ENCODE measurements at regions not wholly inside any gene's neighbourhood (a gene's known extent, or its start where the extent isn't known, plus 50 kb on each side); places are given as distances from the start of the nearest gene placed in this dataset.

DNA sequence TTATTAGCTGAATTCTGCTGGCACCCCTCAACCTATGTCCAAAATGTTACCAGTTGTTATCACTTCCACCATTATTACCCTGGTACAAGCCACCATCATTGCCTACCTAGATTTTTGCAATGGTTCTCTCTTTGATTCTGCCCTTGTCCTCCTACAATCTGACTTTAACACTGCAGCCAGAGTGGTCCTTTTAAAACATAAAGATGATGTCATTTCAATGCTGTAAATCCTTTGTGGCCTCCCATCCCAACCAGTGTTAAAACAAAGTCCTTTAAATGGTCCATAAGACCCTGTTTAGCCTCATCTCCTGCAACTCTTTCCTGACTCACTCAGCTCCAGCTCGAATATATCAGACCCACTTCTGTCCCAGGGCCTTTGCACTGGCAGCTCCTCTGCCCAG, 54.9 kb upstream of the FSTL4 start:
- CTCF ChIA-PET (ENCODE audit: unreplicated experiment), result no interaction called here
- H3K4me3 ChIP-seq (ENCODE audit: low read depth, low read length, poor library complexity, severe bottlenecking), result no peak overlapping the region

DNA sequence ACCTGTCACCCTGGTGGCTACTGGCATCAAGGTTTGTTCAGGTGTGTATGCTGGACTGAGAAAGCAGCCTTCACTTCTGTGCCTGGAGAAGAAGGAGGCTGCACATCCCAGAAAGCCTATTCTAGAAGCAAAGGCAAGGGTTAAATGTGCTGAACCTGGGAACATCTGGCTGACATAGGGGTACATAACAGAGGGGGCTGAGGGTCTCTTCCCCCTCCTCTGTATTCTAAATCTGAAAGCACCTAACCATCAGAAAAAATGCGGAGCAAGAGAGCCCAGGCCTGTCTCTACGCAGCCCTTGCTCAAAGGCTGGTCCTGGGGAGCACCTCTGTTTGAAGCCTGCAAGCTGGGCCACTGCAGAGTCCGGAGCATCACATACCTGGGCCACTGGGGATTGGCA, 53.2 kb upstream of the FSTL4 start:
- Histone ChIP-seq H3K4me3 (ENCODE audit: low read depth, low read length, poor library complexity, severe bottlenecking) (no peak overlapping the region), H3K4me1 (ENCODE audit: insufficient read depth, low read length, poor library complexity, severe bottlenecking) (no peaks in the 10 kb centered on the region), H3K36me3 (ENCODE audit: insufficient read depth, low read length) (no peaks in the 10 kb centered on the region), H3K27ac (ENCODE audit: low read depth, low read length, poor library complexity, severe bottlenecking) (no peak overlapping the region), H4K20me1 (ENCODE audit: insufficient read depth, low read length) (no peaks in the 10 kb centered on the region), H3K79me2 (ENCODE audit: insufficient read depth, low read depth, low read length) (no peaks in the 10 kb centered on the region), H3K9me2 (ENCODE audit: insufficient read depth, low read length) (no peaks in the 10 kb centered on the region), H2AFZ (ENCODE audit: low read length) (no peak overlapping the region), H3K9me3 (ENCODE audit: low read length) (no peaks in the 10 kb centered on the region), H3K4me2 (ENCODE audit: low read length) (no peak overlapping the region)
- TF ChIP-seq, protein P1, sequence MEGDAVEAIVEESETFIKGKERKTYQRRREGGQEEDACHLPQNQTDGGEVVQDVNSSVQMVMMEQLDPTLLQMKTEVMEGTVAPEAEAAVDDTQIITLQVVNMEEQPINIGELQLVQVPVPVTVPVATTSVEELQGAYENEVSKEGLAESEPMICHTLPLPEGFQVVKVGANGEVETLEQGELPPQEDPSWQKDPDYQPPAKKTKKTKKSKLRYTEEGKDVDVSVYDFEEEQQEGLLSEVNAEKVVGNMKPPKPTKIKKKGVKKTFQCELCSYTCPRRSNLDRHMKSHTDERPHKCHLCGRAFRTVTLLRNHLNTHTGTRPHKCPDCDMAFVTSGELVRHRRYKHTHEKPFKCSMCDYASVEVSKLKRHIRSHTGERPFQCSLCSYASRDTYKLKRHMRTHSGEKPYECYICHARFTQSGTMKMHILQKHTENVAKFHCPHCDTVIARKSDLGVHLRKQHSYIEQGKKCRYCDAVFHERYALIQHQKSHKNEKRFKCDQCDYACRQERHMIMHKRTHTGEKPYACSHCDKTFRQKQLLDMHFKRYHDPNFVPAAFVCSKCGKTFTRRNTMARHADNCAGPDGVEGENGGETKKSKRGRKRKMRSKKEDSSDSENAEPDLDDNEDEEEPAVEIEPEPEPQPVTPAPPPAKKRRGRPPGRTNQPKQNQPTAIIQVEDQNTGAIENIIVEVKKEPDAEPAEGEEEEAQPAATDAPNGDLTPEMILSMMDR (conservative IDR thresholded peaks at IDR 0.05; ENCODE audit: low read length), result no peak
- TF ChIP-seq EZH2phosphoT487 (IDR thresholded peaks at IDR 0.05; ENCODE audit: borderline replicate concordance, low read depth, low read length), result no peak
- BruUV-seq (replicated peaks), result no TSS peak
- intact Hi-C loops (cut with micrococcal nuclease; ENCODE audit: unreplicated experiment), result no loop called here
- ChIA-PET POLR2A (no interaction called here), CTCF (ENCODE audit: unreplicated experiment) (no interaction called here)
- no peak for DNase-seq (ENCODE audit: low spot score)

More for the DNA sequence above, 54.9 kb upstream of the FSTL4 start:
- Histone ChIP-seq H3K9me2 (ENCODE audit: insufficient read depth, low read length) (no peaks in the 10 kb centered on the region), H3K36me3 (ENCODE audit: insufficient read depth, low read length) (no peaks in the 10 kb centered on the region), H4K20me1 (ENCODE audit: insufficient read depth, low read length) (no peaks in the 10 kb centered on the region), H2AFZ (ENCODE audit: low read length) (no peak overlapping the region), H3K27ac (ENCODE audit: low read depth, low read length, poor library complexity, severe bottlenecking) (no peak overlapping the region), H3K9me3 (ENCODE audit: low read length) (no peaks in the 10 kb centered on the region), H3K79me2 (ENCODE audit: insufficient read depth, low read depth, low read length) (no peaks in the 10 kb centered on the region), H3K4me1 (ENCODE audit: insufficient read depth, low read length, poor library complexity, severe bottlenecking) (no peaks in the 10 kb centered on the region), H3K4me2 (ENCODE audit: low read length) (no peak overlapping the region)
- POLR2A ChIA-PET, result no interaction called here
- no TSS peak for BruUV-seq (replicated peaks)
- TF ChIP-seq, protein P1 (conservative IDR thresholded peaks at IDR 0.05; ENCODE audit: low read length), result no peak
- no peak for TF ChIP-seq EZH2phosphoT487 (IDR thresholded peaks at IDR 0.05; ENCODE audit: borderline replicate concordance, low read depth, low read length)
- intact Hi-C loops (cut with micrococcal nuclease; ENCODE audit: unreplicated experiment), result no loop called here
- no peak for DNase-seq (ENCODE audit: low spot score)

DNA sequence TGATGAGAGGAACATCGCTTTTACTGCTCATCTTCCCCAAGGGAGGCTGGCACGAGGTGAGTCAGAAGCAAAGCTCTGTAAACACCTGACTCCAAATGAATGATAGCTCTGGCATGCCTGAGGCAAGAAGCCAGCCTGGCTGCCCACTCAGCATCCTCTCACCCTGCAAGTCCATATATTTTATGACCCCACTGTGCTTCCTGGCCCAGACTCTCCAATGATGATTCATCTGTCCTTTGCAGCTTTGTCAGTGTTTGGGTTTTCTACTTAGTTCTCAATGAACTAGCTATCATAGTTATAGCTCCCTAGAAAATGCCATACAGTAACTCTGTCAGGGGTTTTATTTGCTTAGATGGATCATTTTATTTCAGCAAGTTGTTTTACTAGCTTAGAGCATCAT, 52.1 kb upstream of the FSTL4 start:
- H3K9me3 ChIP-seq (ENCODE audit: low read length), result no peaks in the 10 kb centered on the region
- H4K20me1 ChIP-seq (ENCODE audit: insufficient read depth, low read length), result no peaks in the 10 kb centered on the region
- ChIA-PET POLR2A (interaction anchor here (0.7 kb wide), 1 partner anchor 12 kb away, joined by 3 read pairs; no protein-coding TSS in a partner anchor), CTCF (ENCODE audit: unreplicated experiment) (no interaction called here)
- no peaks in the 10 kb centered on the region for H3K79me2 ChIP-seq (ENCODE audit: insufficient read depth, low read depth, low read length)
- TF ChIP-seq, protein P1 (conservative IDR thresholded peaks at IDR 0.05; ENCODE audit: low read length), result no peak
- no peak for TF ChIP-seq EZH2phosphoT487 (IDR thresholded peaks at IDR 0.05; ENCODE audit: borderline replicate concordance, low read depth, low read length)
- no peak overlapping the region for H3K4me3 ChIP-seq (ENCODE audit: low read depth, low read length, poor library complexity, severe bottlenecking)
- no TSS peak for BruUV-seq (replicated peaks)
- H3K4me1 ChIP-seq (ENCODE audit: insufficient read depth, low read length, poor library complexity, severe bottlenecking), result no peaks in the 10 kb centered on the region
- no peak for DNase-seq (ENCODE audit: low spot score)
- intact Hi-C loops (cut with micrococcal nuclease; ENCODE audit: unreplicated experiment), result no loop called here
- no peaks in the 10 kb centered on the region for H3K36me3 ChIP-seq (ENCODE audit: insufficient read depth, low read length)
- no peaks in the 10 kb centered on the region for H3K9me2 ChIP-seq (ENCODE audit: insufficient read depth, low read length)
- H3K4me2 ChIP-seq (ENCODE audit: low read length), result no peak overlapping the region
- no peak overlapping the region for H2AFZ ChIP-seq (ENCODE audit: low read length)
- no peak overlapping the region for H3K27ac ChIP-seq (ENCODE audit: low read depth, low read length, poor library complexity, severe bottlenecking)

Data from OCI-LY7 (cell line).